OCI-LY3 (cell line): ENCODE measurements at regions not wholly inside any gene's neighbourhood (a gene's known extent, or its start where the extent isn't known, plus 50 kb on each side); places are given as distances from the start of the nearest gene placed in this dataset.

Experiments
- H2AFZ ChIP-seq: fragments of 200-600, 300-600 bp; shearing (Covaris generic); 2 replicates; pipeline ENCODE4 v1.6.0; 2014; ENCODE audit warnings: antibody characterized with exemption, low read depth, low read length
- H3K27ac ChIP-seq: fragments of 200-600, 300-600 bp; sonication (generic); 2 replicates; pipeline ENCODE4 v1.5.1; 2014; ENCODE audit warnings: mild to moderate bottlenecking, low read length, moderate library complexity, mixed read lengths
- H3K27me3 ChIP-seq: fragments of 200-600, 300-600 bp; sonication (generic); 2 replicates; pipeline ENCODE4 v1.6.1; 2014; ENCODE audit warnings: low read depth, low read length, mixed read lengths
- H3K36me3 ChIP-seq: fragments of 200-600, 300-600 bp; sonication (generic); replicated peaks from 2 replicates; pipeline ENCODE3; 2014; ENCODE audit warnings: low read depth, low read length, mixed read lengths
- H3K4me1 ChIP-seq: fragments of 300-600, 200-600 bp; sonication (generic); 2 replicates; pipeline ENCODE4 v1.6.1; 2014; ENCODE audit warnings: low read length, mixed read lengths
- H3K4me2 ChIP-seq: fragments of 200-600, 300-600 bp; sonication (generic); 2 replicates; pipeline ENCODE4 v1.6.1; 2014; ENCODE audit warnings: low read length, mixed read lengths
- H3K4me3 ChIP-seq: fragments of 300-600, 200-600 bp; sonication (generic); 2 replicates; pipeline ENCODE4 v1.5.1; 2014; ENCODE audit warnings: antibody characterized with exemption, mild to moderate bottlenecking, low read length, moderate library complexity
- H3K79me2 ChIP-seq: fragments of 300-600, 200-600 bp; shearing (Covaris generic); 2 replicates; pipeline ENCODE4 v1.6.1; 2014; ENCODE audit warnings: mild to moderate bottlenecking, low read length, mixed read lengths
- H3K9ac ChIP-seq: fragments of 300-600, 200-600 bp; shearing (Covaris generic); 2 replicates; pipeline ENCODE4 v1.6.0; 2014; ENCODE audit warnings: mild to moderate bottlenecking, low read length, moderate library complexity
- H3K9me3 ChIP-seq: fragments of 200-600, 300-600 bp; shearing (Covaris generic); 2 replicates; pipeline ENCODE4 v1.6.1; 2014; ENCODE audit warnings: low read length, mixed read lengths; ENCODE audit not compliant: insufficient read depth
- H4K20me1 ChIP-seq: fragments of 200-600, 300-600 bp; sonication (generic); 2 replicates; pipeline ENCODE4 v1.6.1; 2016; ENCODE audit warnings: low read length, mixed read lengths; ENCODE audit not compliant: insufficient read depth
- EZH2phosphoT487 ChIP-seq: fragments of 200-600 bp; shearing (Covaris generic); IDR thresholded peaks from 2 replicates; pipeline ENCODE4 v1.6.1; 2018; ENCODE audit warnings: antibody characterized with exemption, mixed run types, low read depth
- TF ChIP-seq, protein P1 (sequence below): fragments of 200-600, 300-600 bp; sonication (generic); IDR thresholded peaks from 2 replicates; pipeline ENCODE4 v1.5.1; 2014; ENCODE audit warnings: antibody characterized with exemption, low read length, low read depth

DNA sequence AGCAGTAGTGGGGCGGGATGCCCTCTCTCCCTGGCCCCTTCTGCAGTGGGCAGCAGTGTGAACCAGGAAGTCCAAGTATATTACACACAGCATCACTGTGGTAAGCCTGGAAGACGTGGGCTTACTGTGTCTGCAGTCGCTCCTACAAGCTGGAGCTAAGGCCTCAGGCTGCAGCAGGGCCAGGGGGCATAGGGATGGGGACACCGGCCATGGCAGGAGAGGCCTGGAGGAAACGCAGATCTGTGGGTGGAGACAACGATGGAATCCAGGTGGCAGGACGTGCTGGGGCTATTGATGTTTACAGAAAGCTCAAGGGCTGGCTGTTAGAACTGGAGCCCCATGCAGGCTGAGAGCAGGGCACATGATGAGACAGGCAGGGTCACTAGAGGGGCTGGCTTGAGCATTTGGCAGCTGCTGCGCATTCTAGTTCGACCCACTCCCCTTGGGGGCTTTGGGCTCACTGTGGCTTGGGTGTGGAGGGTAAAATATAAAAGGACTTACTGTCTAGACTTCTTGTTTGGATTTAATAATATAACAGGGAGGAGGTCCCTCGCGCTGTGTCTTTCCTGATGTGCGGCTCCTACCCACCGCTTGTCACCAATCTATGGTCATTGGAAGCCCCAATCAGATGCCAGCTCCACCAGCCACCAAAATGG, 539.5 kb downstream of the TBC1D22A start:
- Histone ChIP-seq H3K79me2 (no peaks in the 10 kb centered on the region), H3K4me2 (no peak overlapping the region), H3K27me3 (no peaks in the 10 kb centered on the region), H3K9me3 (no peaks in the 10 kb centered on the region), H3K4me3 (no peak overlapping the region), H3K27ac (no peak overlapping the region), H4K20me1 (no peaks in the 10 kb centered on the region), H3K4me1 (no peaks in the 10 kb centered on the region), H3K9ac (no peak overlapping the region), H2AFZ (no peak overlapping the region), H3K36me3 (no peaks in the 10 kb centered on the region)
- TF ChIP-seq, protein P1, sequence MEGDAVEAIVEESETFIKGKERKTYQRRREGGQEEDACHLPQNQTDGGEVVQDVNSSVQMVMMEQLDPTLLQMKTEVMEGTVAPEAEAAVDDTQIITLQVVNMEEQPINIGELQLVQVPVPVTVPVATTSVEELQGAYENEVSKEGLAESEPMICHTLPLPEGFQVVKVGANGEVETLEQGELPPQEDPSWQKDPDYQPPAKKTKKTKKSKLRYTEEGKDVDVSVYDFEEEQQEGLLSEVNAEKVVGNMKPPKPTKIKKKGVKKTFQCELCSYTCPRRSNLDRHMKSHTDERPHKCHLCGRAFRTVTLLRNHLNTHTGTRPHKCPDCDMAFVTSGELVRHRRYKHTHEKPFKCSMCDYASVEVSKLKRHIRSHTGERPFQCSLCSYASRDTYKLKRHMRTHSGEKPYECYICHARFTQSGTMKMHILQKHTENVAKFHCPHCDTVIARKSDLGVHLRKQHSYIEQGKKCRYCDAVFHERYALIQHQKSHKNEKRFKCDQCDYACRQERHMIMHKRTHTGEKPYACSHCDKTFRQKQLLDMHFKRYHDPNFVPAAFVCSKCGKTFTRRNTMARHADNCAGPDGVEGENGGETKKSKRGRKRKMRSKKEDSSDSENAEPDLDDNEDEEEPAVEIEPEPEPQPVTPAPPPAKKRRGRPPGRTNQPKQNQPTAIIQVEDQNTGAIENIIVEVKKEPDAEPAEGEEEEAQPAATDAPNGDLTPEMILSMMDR, result no peak
- TF ChIP-seq EZH2phosphoT487, result no peak

DNA sequence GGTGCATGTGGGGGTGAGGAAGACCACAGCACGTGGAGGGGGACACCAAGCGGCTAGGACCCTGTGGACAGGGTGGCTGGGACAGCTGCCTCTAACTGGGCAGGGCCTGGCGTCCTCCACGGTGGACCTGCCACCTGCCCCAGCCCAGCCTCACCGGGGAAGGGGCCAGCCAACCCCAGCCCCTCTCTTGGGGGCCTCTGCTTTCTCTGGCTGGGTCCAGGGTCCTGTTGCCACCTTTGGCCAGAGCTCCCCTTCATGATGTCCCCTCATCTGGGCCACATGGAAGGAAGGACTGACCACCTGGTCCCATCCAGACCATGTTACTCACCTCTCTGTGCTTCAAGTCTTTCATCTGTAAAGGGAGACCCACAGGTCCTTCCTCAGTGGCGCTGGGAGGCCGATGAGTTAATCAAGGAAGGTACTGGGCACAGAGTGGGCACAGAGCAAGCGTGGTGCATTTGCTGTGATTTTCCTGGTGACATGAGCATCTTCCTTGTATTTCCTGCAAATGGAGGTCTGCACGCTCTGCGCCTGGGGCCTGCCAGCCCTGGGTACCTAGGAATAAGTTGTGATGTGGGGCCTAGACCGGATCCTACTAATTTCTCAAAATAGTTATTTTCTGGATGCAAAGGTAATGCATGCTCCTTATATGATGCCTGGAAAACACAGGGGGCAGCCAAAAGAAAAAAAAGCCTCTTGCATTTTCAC, 538.4 kb downstream of the TBC1D22A start:
- Histone ChIP-seq H3K9ac (no peak overlapping the region), H3K4me3 (no peak overlapping the region), H3K79me2 (no peaks in the 10 kb centered on the region), H4K20me1 (no peaks in the 10 kb centered on the region), H3K4me2 (no peak overlapping the region), H3K27ac (no peak overlapping the region), H2AFZ (no peak overlapping the region), H3K9me3 (no peaks in the 10 kb centered on the region), H3K36me3 (no peaks in the 10 kb centered on the region), H3K4me1 (no peaks in the 10 kb centered on the region), H3K27me3 (no peaks in the 10 kb centered on the region; the same call in 1 of the 2 replicates)
- TF ChIP-seq, protein P1, result no peak
- TF ChIP-seq EZH2phosphoT487, result no peak

DNA sequence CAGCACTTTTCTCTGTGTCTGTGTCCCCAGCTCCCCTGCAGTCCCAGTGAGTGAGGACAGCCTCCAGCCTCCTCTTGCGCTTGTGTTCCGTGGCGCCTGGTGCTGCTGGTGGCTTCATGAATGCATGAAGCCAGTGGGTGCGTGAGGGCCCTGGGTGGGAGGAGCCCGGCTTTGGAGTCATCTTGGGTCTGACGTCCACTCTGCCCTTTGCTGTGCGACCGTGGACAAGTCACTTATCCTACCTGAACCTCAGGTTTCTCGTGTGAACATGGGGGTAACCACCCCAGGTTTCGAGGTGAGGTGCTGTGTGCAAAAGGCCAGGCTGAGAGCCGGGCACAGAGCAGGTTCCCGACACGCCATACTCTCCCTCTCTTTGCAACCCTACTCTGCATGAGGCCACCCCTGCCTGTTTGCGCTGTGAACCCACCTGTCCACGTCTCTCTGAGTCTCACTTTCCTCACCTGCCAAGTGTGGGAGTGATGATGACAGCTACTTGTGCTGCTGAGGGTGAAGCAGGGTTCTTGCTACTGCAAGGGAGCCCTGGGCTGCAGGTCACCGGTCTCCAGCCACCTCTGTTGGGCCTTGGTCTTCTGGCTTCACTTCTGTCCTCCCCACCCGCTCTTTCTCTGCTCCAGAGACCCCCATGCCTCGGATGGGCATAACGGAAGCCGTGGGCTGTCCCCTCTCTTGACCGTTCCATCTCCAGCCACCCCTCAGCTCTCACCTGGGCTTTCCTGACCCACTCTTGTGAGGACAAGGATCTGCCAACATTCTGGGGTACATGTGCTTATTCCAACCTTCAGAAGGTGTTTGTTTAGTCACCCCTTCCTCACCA, 537.6 kb downstream of the TBC1D22A start:
- no peak overlapping the region for H3K4me3 ChIP-seq
- no peaks in the 10 kb centered on the region for H3K79me2 ChIP-seq
- no peak overlapping the region for H3K27ac ChIP-seq
- H2AFZ ChIP-seq, result no peak overlapping the region
- H3K4me1 ChIP-seq, result no peaks in the 10 kb centered on the region
- peaks cover 4% of the 10 kb centered on the region for H3K27me3 ChIP-seq
- no peak for TF ChIP-seq EZH2phosphoT487
- TF ChIP-seq, protein P1, result no peak
- H3K9me3 ChIP-seq, result no peaks in the 10 kb centered on the region
- H4K20me1 ChIP-seq, result no peaks in the 10 kb centered on the region
- H3K9ac ChIP-seq, result no peak overlapping the region
- H3K36me3 ChIP-seq, result no peaks in the 10 kb centered on the region
- H3K4me2 ChIP-seq, result no peak overlapping the region
